HL-60 (cell line): ENCODE measurements at regions not wholly inside any gene's neighbourhood (a gene's known extent, or its start where the extent isn't known, plus 50 kb on each side); places are given as distances from the start of the nearest gene placed in this dataset.

Experiments used
- GABPA ChIP-seq: IDR thresholded peaks from 2 replicates; pipeline ENCODE4 v1.6.1; 2012; ENCODE audit warnings: low read depth
- POLR2AphosphoS5 ChIP-seq: IDR thresholded peaks from 2 replicates; pipeline ENCODE4 v1.6.1; 2012; ENCODE audit warnings: low read depth
- REST ChIP-seq: IDR thresholded peaks from 2 replicates; pipeline ENCODE4 v1.6.1; 2012; ENCODE audit warnings: low read depth; ENCODE audit not compliant: insufficient replicate concordance
- TF ChIP-seq, protein P1 (sequence below): IDR thresholded peaks from one replicate; pipeline ENCODE4 v1.5.1; 2011; ENCODE audit warnings: low read length, control low read depth, inconsistent platforms; ENCODE audit not compliant: insufficient read depth

DNA sequence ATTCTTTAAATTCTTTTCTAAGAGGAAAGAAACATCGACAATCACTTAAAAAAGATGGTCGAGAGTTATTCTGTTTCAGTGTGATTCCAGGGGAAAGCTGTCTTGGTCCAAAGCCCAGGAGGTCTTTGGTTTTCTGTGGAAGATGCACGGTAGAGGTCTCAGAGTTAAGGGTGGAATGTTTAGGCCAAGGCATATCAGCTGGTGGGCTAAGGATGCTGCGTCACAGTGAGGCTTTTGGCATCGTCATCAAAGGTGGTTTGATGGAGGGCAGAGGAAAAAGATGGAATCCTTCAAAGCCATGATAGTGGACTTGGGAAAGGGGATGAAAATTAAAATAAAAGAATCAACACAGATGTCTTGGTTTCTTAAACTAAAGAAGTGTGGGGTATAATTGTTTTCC, 137.3 kb upstream of the ANKH start:
- TF ChIP-seq, protein P1, sequence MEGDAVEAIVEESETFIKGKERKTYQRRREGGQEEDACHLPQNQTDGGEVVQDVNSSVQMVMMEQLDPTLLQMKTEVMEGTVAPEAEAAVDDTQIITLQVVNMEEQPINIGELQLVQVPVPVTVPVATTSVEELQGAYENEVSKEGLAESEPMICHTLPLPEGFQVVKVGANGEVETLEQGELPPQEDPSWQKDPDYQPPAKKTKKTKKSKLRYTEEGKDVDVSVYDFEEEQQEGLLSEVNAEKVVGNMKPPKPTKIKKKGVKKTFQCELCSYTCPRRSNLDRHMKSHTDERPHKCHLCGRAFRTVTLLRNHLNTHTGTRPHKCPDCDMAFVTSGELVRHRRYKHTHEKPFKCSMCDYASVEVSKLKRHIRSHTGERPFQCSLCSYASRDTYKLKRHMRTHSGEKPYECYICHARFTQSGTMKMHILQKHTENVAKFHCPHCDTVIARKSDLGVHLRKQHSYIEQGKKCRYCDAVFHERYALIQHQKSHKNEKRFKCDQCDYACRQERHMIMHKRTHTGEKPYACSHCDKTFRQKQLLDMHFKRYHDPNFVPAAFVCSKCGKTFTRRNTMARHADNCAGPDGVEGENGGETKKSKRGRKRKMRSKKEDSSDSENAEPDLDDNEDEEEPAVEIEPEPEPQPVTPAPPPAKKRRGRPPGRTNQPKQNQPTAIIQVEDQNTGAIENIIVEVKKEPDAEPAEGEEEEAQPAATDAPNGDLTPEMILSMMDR, result no peak
- no peak for TF ChIP-seq POLR2AphosphoS5
- no peak for TF ChIP-seq REST
- no peak for TF ChIP-seq GABPA
